ENCODE measurements at regions not wholly inside any gene's neighbourhood (a gene's known extent, or its start where the extent isn't known, plus 50 kb on each side); places are given as distances from the start of the nearest gene placed in this dataset.

- ChIA-PET CTCF (no interaction called here), POLR2A (no interaction called here)
- Histone ChIP-seq H3K27me3 (ENCODE audit: control insufficient read depth in 2 of 2, insufficient read depth in 2 of 2, low read length in 2 of 2) (no peaks in the 10 kb centered on the region), H3K4me2 (ENCODE audit: insufficient read depth, low read length) (no peak overlapping the region), H2AFZ (ENCODE audit: low read depth, low read length) (no peak overlapping the region), H3K4me1 (ENCODE audit: control insufficient read depth, extremely low read depth, insufficient read depth, low read length) (no peaks in the 10 kb centered on the region), H4K20me1 (replicated peaks; ENCODE audit: control insufficient read depth, extremely low read depth, insufficient read depth, low read length) (no peaks in the 10 kb centered on the region), H3K9me3 (replicated peaks; ENCODE audit: control insufficient read depth, insufficient read depth, low read length) (no peaks in the 10 kb centered on the region), H3K4me3 (replicated peaks in 1 of 3; ENCODE audit: insufficient read depth in 1 of 3, low read depth in 1 of 3, low read length in 3 of 3) (no peak overlapping the region), H3K27ac (ENCODE audit: insufficient read depth, low read depth, low read length) (no peak overlapping the region), H3K36me3 (ENCODE audit: control insufficient read depth in 2 of 2, extremely low read depth in 1 of 2, insufficient read depth in 2 of 2, low read length in 2 of 2) (no peaks in the 10 kb centered on the region), H3K79me2 (ENCODE audit: control insufficient read depth, insufficient read depth, low read length) (no peaks in the 10 kb centered on the region), H3K9ac (replicated peaks; ENCODE audit: extremely low read depth, insufficient read depth, low read length) (no peak overlapping the region), H3K9me1 (replicated peaks; ENCODE audit: control insufficient read depth, extremely low read depth, insufficient read depth, low read length) (no peaks in the 10 kb centered on the region)
- intact Hi-C loops (cut with micrococcal nuclease): no loop called here
- FAIRE-seq: no peak
- BruUV-seq (replicated peaks): no TSS peak
- no peak for DNase-seq (ENCODE audit: low read depth, low spot score)
- dilution Hi-C loops (cut with MboI; ENCODE audit: extremely low pct_ligation_motif_present, low sequenced_read_pairs): no loop called here
- no peak for TF ChIP-seq POLR2A (IDR thresholded peaks at IDR 0.05; ENCODE audit: low read depth, low read length)
- no peak for TF ChIP-seq JUN (IDR thresholded peaks at IDR 0.05; ENCODE audit: borderline replicate concordance, insufficient read depth, insufficient read length, low read depth)
- no peak for TF ChIP-seq MYC (IDR thresholded peaks at IDR 0.05; ENCODE audit: low read depth, low read length)
- no peak for TF ChIP-seq CTCF (IDR thresholded peaks at IDR 0.05; ENCODE audit: extremely low read depth in 1 of 2, insufficient read depth in 1 of 2, low read depth in 1 of 2, low read length in 2 of 2)
- no peak for TF ChIP-seq FOS (IDR thresholded peaks at IDR 0.05; ENCODE audit: borderline replicate concordance, insufficient read depth, low read length)
- TF ChIP-seq EZH2 (IDR thresholded peaks at IDR 0.05; ENCODE audit: borderline replicate concordance, low read depth, low read length, severe bottlenecking): no peak
- TF ChIP-seq GATA2 (IDR thresholded peaks at IDR 0.05; ENCODE audit: insufficient read depth, insufficient read length, low read depth, low read length): no peak
- TF ChIP-seq MAX (IDR thresholded peaks at IDR 0.05; ENCODE audit: insufficient read depth, insufficient read length): no peak
- TF ChIP-seq POLR2AphosphoS5 (IDR thresholded peaks at IDR 0.05; ENCODE audit: insufficient read depth, low read depth, low read length): no peak
Observed at GRCh38 chr4:175971388-175972179, 94.1 kb upstream of the WDR17 start.
